MCF 10A (cell line): ENCODE measurements at regions not wholly inside any gene's neighbourhood (a gene's known extent, or its start where the extent isn't known, plus 50 kb on each side); places are given as distances from the start of the nearest gene placed in this dataset.
"Not testable (repeated sequence)": the region's sequence is repeated elsewhere in the genome, so short reads cannot be mapped to it uniquely, and the experiment has no call there.

ENCODE experiments used
- BruUV-seq: library from RNA; stranded (reverse); fragments of 400-500 nt; replicated peaks from 2 replicates; lab custom pipeline; 2021; lab: Mats Ljungman, UMichigan
- CTCF ChIA-PET: fragments of 300-600 bp; sonication (Branson Sonifier 250); formaldehyde crosslinking; extraction: SDS; loops from one replicate; lab custom pipeline; 2021; ENCODE audit warnings: antibody characterized with exemption, inconsistent platforms; lab: Yijun Ruan, JAX
- POLR2A ChIA-PET: fragments of 300-600, 350-650 bp; sonication (Branson Sonifier 250); formaldehyde crosslinking; extraction: SDS; loops from one replicate; lab custom pipeline; 2020; ENCODE audit warnings: antibody characterized with exemption, inconsistent platforms; lab: Yijun Ruan, JAX
- DNase-seq: peaks from one replicate; pipeline ENCODE4 v3.0.0-alpha.2; 2018; ENCODE audit not compliant: unreplicated experiment
- H3K27ac Mint-ChIP-seq: one replicate; pipeline ENCODE4 v1.8.0; 2022; ENCODE audit warnings: mild to moderate bottlenecking, low read depth, mixed read lengths; ENCODE audit not compliant: unreplicated experiment
- H3K27me3 Mint-ChIP-seq: one replicate; pipeline ENCODE4 v1.8.0; 2022; ENCODE audit warnings: mixed read lengths; ENCODE audit not compliant: insufficient read depth, unreplicated experiment
- H3K36me3 Mint-ChIP-seq: one replicate; pipeline ENCODE4 v1.8.0; 2022; ENCODE audit warnings: mild to moderate bottlenecking, moderate library complexity, mixed read lengths; ENCODE audit not compliant: insufficient read depth, unreplicated experiment
- H3K4me1 Mint-ChIP-seq: one replicate; pipeline ENCODE4 v1.8.0; 2022; ENCODE audit warnings: mixed read lengths; ENCODE audit not compliant: insufficient read depth, unreplicated experiment
- H3K4me3 Mint-ChIP-seq: one replicate; pipeline ENCODE4 v1.8.0; 2022; ENCODE audit warnings: mild to moderate bottlenecking, moderate library complexity, mixed read lengths; ENCODE audit not compliant: unreplicated experiment
- H3K9me3 Mint-ChIP-seq: one replicate; pipeline ENCODE4 v1.8.0; 2022; ENCODE audit warnings: mixed read lengths; ENCODE audit not compliant: unreplicated experiment
- intact Hi-C: fragments of 100-400 bp; cut with micrococcal nuclease; formaldehyde crosslinking; loops from 2 replicates; pipeline ENCODE4 v1.14.1; 2022
- TF ChIP-seq, protein P1 (sequence below): fragments of 200-600 bp; IDR thresholded peaks from one replicate; pipeline ENCODE4 v1.8.0; 2022; ENCODE audit warnings: antibody characterized with exemption, mild to moderate bottlenecking; ENCODE audit not compliant: unreplicated experiment

DNA sequence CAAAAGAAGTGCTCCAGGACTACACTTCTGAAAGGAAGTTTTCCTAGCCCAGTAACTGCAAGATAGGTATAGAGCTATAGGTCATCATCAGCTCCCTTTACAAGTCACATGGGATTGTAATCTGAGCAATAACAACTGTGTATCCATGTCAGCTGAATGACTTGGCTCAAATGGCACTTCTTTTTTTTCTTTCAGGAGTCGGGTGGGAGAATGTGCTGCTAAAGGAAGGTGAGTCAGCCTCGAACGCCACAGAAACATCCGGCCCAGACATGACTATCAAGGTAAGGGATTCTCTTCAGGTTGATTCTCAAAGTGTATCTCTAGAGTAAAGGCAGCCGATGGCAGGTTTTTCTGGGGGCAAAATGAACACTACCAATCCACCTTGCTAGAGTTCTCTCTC is 192.2 kb downstream of the C9orf152 start:
- POLR2A ChIA-PET = interaction anchor here (1.4 to 2.5 kb wide), 2 partner anchors 13 to 16 kb away, joined by 5 to 13 read pairs; no protein-coding TSS in a partner anchor
- no TSS peak for BruUV-seq
- H3K27ac Mint-ChIP-seq = peak overlapping the region; percentile 75
- H3K4me1 Mint-ChIP-seq = peaks cover 11% of the 10 kb centered on the region
- CTCF ChIA-PET = interaction anchor here (0.6 to 1.3 kb wide), 3 partner anchors 12 to 112 kb away, joined by 3 read pairs; no protein-coding TSS in a partner anchor
- peak; percentile 88 for DNase-seq
- H3K9me3 Mint-ChIP-seq = no peaks in the 10 kb centered on the region
- no peaks in the 10 kb centered on the region for H3K36me3 Mint-ChIP-seq
- H3K4me3 Mint-ChIP-seq = no peak overlapping the region
- TF ChIP-seq, protein P1, sequence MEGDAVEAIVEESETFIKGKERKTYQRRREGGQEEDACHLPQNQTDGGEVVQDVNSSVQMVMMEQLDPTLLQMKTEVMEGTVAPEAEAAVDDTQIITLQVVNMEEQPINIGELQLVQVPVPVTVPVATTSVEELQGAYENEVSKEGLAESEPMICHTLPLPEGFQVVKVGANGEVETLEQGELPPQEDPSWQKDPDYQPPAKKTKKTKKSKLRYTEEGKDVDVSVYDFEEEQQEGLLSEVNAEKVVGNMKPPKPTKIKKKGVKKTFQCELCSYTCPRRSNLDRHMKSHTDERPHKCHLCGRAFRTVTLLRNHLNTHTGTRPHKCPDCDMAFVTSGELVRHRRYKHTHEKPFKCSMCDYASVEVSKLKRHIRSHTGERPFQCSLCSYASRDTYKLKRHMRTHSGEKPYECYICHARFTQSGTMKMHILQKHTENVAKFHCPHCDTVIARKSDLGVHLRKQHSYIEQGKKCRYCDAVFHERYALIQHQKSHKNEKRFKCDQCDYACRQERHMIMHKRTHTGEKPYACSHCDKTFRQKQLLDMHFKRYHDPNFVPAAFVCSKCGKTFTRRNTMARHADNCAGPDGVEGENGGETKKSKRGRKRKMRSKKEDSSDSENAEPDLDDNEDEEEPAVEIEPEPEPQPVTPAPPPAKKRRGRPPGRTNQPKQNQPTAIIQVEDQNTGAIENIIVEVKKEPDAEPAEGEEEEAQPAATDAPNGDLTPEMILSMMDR = no peak
- no peaks in the 10 kb centered on the region for H3K27me3 Mint-ChIP-seq
- intact Hi-C loops = no loop called here

DNA sequence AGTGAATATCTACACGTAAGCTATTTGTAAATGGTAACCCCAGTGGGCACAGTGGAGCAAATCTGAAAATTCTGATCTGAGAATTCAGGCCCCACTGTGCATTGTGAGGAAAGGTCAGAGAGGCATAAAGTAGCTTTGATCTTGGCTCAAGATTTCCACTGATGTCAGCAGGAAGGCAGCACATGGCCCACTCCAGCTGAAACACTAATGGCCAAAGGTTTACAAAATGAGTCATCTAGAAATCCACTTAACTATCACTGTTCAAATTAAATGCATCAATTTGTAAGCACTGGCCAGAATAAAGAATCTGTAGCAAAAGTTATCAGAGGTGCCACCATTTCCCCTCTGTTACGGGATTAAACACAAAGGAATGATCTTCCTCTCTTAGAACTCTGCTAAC is 191.6 kb downstream of the C9orf152 start:
- TSS peak; percentile 74 for BruUV-seq
- Mint-ChIP-seq H3K4me3 (no peak overlapping the region), H3K27ac (peak overlapping the region; percentile 75), H3K4me1 (peaks cover 11% of the 10 kb centered on the region), H3K9me3 (no peaks in the 10 kb centered on the region), H3K27me3 (no peaks in the 10 kb centered on the region), H3K36me3 (no peaks in the 10 kb centered on the region)
- POLR2A ChIA-PET = interaction anchor here (1.4 to 2.5 kb wide), 2 partner anchors 12 to 16 kb away, joined by 5 to 13 read pairs; no protein-coding TSS in a partner anchor
- DNase-seq = peak; percentile 37
- intact Hi-C loops = no loop called here
- CTCF ChIA-PET = interaction anchor here (0.6 to 1.0 kb wide), 2 partner anchors 19 to 113 kb away, joined by 3 read pairs; no protein-coding TSS in a partner anchor
- TF ChIP-seq, protein P1 = no peak

DNA sequence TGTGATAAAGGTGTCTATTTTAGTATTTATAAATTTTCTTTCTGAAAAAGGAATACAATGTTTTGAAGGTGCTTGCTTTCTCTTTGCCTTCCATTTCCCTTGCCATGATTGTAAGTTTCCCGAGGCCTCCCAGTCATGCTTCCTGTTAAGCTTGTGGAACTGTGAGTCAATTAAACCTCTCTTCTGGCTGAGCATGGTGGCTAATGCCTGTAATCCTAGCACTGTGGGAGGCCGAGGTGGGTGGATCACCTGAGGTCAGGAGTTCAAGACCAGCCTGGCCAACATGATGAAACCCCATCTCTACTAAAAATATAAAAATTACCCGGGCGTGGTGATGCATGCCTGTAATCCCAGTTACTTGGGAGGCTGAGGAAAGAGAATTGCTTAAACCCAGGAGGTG is 187.7 kb downstream of the C9orf152 start:
- not testable (repeated sequence) for H3K9me3 Mint-ChIP-seq

DNA sequence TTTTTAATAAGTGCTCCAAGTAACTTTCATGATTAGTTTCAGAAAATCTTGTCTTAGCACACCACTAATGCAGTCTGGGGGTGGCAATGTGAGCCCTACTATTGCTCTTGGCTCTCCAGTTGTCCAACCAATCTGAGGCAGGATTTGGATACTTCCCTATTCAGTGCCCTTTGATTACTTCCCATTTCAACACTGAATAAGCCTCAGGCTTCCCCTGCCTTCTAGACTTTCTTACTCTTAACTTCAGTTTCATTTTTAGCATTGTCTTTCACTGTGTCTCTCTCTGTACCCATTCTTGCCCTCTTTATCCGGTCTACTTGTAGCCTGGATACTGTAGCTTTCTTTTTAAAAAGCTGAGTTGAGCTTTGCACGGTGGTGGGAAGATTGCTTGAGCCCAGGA is 186.1 kb downstream of the C9orf152 start:
- TF ChIP-seq, protein P1 = no peak
- CTCF ChIA-PET = interaction anchor here (0.8 kb wide), 1 partner anchor 36 kb away, joined by 3 read pairs; no protein-coding TSS in a partner anchor
- no peak overlapping the region for H3K27ac Mint-ChIP-seq
- no peaks in the 10 kb centered on the region for H3K36me3 Mint-ChIP-seq
- no TSS peak for BruUV-seq
- intact Hi-C loops = no loop called here
- no peaks in the 10 kb centered on the region for H3K9me3 Mint-ChIP-seq
- POLR2A ChIA-PET = interaction anchor here (0.7 kb wide), 1 partner anchor 101 kb away, joined by 4 read pairs; no protein-coding TSS in a partner anchor
- no peaks in the 10 kb centered on the region for H3K27me3 Mint-ChIP-seq
- no peak for DNase-seq
- H3K4me3 Mint-ChIP-seq = no peak overlapping the region
- H3K4me1 Mint-ChIP-seq = no peaks in the 10 kb centered on the region

More for the DNA sequence above, 187.7 kb downstream of the C9orf152 start:
- H3K27me3 Mint-ChIP-seq, intact Hi-C loops, H3K27ac Mint-ChIP-seq, H3K4me3 Mint-ChIP-seq, H3K36me3 Mint-ChIP-seq, BruUV-seq: not testable (repeated sequence)
- ChIA-PET CTCF (interaction anchor here (0.6 to 0.8 kb wide), 3 partner anchors 31 to 239 kb away, joined by 3 read pairs; no protein-coding TSS in a partner anchor), POLR2A (interaction anchor here (1.6 kb wide), 1 partner anchor 9 kb away, joined by 4 read pairs; no protein-coding TSS in a partner anchor)
- peak; percentile 38 for DNase-seq
- peaks cover 11% of the 10 kb centered on the region for H3K4me1 Mint-ChIP-seq

DNA sequence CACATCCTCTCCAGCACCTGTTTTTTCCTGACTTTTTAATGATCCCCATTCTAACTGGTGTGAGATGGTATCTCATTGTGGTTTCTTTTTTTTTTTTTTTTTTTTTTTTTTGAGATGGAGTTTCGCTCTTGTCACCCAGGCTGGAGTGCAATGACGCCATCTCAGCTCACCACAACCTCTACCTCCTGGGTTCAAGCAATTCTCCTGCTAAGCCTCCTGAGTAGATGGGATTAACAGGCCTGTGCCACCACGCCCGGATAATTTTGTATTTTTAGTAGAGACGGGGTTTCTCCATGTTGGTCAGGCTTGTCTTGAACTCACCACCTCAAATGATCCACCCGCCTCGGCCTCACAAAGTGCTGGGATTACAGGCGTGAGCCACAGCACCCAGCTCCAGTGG is 184.7 kb downstream of the C9orf152 start:
- H3K4me3 Mint-ChIP-seq, H3K27ac Mint-ChIP-seq, BruUV-seq: not testable (repeated sequence)

More for the DNA sequence above, 184.7 kb downstream of the C9orf152 start:
- H3K36me3 Mint-ChIP-seq, H3K27me3 Mint-ChIP-seq, H3K9me3 Mint-ChIP-seq, DNase-seq, intact Hi-C loops, POLR2A ChIA-PET: not testable (repeated sequence)
- CTCF ChIA-PET = interaction anchor here (0.6 kb wide), 1 partner anchor 416 kb away, joined by 3 read pairs; no protein-coding TSS in a partner anchor
- peaks cover 12% of the 10 kb centered on the region for H3K4me1 Mint-ChIP-seq
